MM.1S (cell line): ENCODE measurements at regions not wholly inside any gene's neighbourhood (a gene's known extent, or its start where the extent isn't known, plus 50 kb on each side); places are given as distances from the start of the nearest gene placed in this dataset.

Experiments used
- EZH2 ChIP-seq: fragments of 300-600 bp; sonication (generic); optimal IDR thresholded peaks from 2 replicates; pipeline ENCODE3; 2017; ENCODE audit warnings: low read depth, mild to moderate bottlenecking, antibody characterized with exemption, low read length, mixed read lengths
- TF ChIP-seq, protein P1 (sequence below): fragments of 300-600 bp; sonication (generic); IDR thresholded peaks from 2 replicates; pipeline ENCODE4 v1.5.1; 2016; ENCODE audit warnings: antibody characterized with exemption, low read length, mixed read lengths

GRCh38 chr3:180330440-180330839, 271.5 kb upstream of the TTC14 start:
- TF ChIP-seq, protein P1, sequence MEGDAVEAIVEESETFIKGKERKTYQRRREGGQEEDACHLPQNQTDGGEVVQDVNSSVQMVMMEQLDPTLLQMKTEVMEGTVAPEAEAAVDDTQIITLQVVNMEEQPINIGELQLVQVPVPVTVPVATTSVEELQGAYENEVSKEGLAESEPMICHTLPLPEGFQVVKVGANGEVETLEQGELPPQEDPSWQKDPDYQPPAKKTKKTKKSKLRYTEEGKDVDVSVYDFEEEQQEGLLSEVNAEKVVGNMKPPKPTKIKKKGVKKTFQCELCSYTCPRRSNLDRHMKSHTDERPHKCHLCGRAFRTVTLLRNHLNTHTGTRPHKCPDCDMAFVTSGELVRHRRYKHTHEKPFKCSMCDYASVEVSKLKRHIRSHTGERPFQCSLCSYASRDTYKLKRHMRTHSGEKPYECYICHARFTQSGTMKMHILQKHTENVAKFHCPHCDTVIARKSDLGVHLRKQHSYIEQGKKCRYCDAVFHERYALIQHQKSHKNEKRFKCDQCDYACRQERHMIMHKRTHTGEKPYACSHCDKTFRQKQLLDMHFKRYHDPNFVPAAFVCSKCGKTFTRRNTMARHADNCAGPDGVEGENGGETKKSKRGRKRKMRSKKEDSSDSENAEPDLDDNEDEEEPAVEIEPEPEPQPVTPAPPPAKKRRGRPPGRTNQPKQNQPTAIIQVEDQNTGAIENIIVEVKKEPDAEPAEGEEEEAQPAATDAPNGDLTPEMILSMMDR: no peak
- TF ChIP-seq EZH2: no peak
